SW 1271 (cell line): ENCODE measurements at regions not wholly inside any gene's neighbourhood (a gene's known extent, or its start where the extent isn't known, plus 50 kb on each side); places are given as distances from the start of the nearest gene placed in this dataset.

Experiments used
- DNase-seq, 2 experiments: peaks; one replicate each; lab custom pipeline; 2025; lab: John Stamatoyannopoulos, UW

DNA sequence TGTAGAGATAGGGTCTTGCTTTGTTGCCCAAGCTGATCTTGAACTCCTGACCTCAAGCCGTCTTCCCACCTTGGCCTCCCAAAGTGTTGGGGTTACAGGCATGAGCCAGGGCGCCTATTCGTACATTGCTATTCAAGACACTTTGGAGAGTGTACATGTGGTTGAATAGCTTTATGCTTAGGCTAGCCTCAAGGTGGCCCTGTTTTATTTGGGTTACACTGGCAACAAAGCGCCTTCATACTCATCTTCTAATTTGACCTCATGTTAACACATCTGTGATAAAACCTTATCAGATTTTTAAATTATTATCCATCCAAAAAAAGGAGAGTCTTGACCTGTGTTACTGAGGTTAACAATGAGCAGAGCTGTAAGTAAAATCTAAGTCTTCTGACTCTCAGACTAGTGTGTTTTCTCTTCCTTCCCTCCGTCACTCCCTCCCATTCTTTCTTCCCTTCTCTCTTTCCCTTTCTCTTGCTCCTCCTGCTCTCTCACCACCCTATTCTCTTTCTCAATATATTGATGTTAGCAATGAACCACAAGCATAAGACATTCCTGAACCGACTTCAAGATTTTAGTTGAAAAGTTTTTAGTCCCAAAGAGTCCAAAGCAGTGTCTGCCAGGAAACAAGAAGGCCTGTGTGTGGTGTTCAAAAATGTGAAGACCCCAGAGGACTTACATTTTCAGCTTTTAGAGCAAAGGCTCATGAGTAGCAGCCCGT lies 603.7 kb upstream of the CFAP20DC start:
- DNase-seq: no peak

GRCh38 chr3:59644479-59645402 lies 594.9 kb upstream of the CFAP20DC start:
- no peak for DNase-seq

- no peak for DNase-seq
These were observed 591.5 kb upstream of the CFAP20DC start for GRCh38 chr3:59641169-59641899.

- DNase-seq: no peak
These were observed 583.1 kb upstream of the CFAP20DC start for GRCh38 chr3:59632760-59633573.

DNA sequence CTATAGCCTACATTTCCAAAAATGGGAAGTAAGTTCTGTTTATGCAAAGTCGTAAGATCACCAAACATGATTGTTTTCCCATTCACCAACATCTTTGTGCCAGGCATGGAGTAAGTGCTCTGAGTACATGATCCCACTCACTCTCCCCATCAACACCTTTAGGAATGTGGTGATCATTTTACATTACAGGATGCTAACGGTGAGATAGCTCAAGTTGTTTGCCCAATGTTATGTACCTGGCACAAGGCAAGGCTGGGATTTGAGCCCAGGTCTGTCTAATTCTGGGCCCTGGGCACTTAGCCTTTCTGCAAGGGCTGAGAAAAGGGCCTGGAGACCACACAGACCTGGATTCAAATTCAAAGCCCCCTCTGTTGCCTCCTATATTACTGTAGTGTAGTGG lies 581.7 kb upstream of the CFAP20DC start:
- no peak for DNase-seq

GRCh38 chr3:59621037-59621436 lies 571.2 kb upstream of the CFAP20DC start:
- DNase-seq: no peak

GRCh38 chr3:59620325-59620724 lies 570.5 kb upstream of the CFAP20DC start:
- no peak for DNase-seq

DNA sequence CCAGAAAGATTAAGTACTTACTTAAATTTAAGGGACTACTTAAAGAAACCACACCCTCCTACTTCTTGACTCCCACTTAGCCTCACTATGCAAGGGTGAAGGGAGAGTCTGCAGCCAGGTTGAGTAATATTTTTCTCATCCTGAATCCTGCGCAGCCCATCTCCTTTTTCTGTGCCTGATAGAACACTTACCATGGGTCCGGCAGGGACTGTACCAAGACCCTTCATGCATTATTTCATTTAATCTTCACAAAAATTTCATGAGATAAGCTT lies 562.6 kb upstream of the CFAP20DC start:
- no peak for DNase-seq

- DNase-seq: no peak
These were observed 562.0 kb upstream of the CFAP20DC start for GRCh38 chr3:59611649-59612443.

- no peak for DNase-seq
These were observed 560.0 kb upstream of the CFAP20DC start for GRCh38 chr3:59609657-59610348.

DNA sequence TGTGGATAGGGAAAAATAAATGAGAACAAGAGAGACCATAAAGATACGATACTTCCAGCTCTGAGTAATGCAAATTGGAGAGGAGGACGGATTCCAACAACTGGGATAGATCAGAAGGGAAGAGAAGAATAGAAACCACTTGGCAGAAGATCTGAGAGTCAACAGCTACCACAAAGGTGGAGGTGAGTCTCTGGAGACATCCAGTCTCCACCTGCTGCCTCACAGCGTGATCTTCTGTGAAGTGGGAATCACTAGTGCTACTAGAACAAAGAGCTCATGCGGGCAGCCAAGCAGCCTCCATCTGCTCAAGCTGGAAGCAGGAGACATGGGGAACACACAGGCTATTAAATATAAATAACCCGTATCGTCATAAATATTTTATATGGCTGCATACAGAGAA lies 558.5 kb upstream of the CFAP20DC start:
- DNase-seq: no peak

DNA sequence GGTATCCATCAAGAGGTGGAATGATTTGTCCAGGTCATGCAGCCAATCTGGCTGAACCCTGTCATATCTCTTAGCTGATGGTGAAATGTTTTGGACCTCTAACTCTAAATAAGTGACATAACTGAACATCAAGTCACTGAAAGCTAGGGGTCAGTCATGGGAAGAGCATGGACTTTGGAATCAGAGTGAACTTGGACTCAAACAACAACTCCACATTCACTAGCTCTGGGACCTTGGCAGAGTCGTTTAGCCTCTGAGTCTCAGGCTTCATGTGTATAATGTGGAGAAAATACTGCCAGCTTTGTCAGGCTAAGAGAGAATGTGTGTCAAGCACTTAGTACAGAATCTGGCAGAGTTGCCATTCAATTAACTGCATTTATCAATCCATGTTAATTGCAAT lies 557.8 kb upstream of the CFAP20DC start:
- no peak for DNase-seq

- no peak for DNase-seq
These were observed 556.9 kb upstream of the CFAP20DC start for GRCh38 chr3:59606638-59607266.

DNA sequence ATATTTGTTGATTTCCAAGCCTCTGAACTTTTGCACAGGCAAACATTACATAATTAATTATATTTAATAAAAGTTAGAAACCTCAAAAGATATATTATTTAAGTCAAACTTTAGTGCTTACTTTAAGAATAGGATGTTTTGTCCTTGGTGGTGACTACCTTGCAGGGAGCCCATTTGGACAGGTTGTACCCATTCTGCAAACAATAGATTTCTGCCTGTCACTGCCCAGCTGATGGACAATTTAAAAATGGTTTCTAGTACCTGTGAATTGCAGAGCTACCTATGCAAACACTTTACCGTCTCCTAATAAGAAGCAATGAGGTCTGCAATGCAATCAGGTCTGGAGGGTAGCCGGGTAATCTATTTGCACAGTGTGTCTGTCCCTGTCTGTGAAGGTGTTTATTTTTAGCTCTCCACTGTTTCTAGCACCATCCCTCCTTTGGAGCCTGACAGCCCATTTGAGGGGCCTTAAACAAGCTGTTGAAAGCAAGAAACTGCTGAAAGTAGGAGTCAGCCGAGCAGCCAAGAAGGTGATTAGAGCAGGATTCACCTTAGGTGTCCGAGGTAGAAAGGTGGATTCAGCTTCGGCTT lies 556.2 kb upstream of the CFAP20DC start:
- no peak for DNase-seq

GRCh38 chr3:59605318-59605717 lies 555.5 kb upstream of the CFAP20DC start:
- DNase-seq: no peak

- DNase-seq: no peak
These were observed 551.7 kb upstream of the CFAP20DC start for GRCh38 chr3:59601486-59601885.

DNA sequence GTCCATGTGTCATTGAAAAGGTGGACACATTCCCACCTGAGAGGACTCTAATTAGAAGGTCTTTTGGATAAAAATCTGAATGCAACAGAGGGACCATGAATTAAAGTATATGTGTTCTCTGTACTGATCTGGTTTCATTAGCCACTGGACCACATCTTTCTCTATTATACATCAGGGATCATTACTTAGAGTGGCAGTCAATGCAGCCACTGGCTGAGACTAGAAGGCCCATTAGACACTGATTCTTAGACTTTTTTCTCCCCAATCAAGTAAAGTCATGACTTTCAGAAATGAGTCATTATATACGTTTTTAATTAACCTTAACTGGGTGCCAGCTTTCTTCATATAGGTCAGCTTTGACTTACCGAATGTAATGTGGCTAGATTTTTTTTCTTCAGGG lies 550.8 kb upstream of the CFAP20DC start:
- DNase-seq: no peak

DNA sequence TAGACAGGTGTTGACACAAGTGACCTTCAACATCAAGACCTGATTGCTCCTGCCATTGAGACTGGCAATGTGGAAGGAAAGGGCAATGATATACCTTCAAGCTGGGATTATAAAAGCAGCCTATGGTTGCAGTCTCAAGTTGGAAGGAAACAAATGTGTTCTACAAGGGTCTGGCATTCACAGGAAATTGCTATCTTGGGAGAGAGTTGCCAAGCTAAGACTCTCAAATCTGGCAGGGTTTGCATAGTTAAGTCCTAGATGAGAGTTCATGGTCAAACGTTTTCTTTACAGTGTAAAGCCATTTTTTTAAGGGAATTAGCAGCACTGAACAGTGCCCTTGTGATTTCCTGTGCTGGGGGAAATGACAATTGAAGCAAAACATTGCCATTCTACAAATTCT lies 546.9 kb upstream of the CFAP20DC start:
- DNase-seq: no peak

DNA sequence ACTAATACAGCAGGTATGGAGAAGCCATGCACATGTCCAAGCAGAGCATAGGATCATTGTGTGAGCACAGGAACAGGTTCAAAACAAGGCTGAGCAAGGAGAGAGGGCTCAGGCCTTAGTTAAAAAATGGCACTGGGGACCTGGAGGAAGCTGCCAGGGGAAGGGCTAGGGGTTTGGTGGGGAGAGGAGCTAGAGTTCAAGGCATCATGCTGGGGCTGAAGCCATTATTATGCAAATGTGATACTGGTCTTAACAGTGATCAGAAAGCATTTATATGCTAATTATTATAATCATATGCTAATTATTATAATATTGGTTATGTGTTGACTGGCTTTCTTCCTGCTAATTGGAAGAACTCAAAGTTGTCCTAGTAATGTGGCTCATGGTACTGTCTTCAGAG lies 546.0 kb upstream of the CFAP20DC start:
- no peak for DNase-seq

DNA sequence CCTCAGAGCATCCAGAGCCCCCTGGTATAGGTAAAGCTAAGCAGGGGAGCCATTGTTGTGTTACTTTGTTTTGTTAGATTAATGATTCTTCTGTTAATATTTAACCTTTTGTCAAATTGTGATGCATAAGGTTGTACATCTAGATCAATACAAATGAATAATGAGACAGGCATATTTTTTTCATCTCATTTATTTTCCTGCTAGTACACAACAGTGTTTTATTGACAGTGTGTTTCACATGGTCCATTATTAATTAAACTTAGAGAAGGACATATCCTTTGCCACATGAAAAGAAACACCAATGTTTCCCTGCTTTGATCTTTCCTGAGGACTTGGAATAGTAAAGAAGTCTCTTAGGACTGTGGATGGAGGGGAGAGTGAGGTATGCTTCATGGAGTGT lies 543.6 kb upstream of the CFAP20DC start:
- DNase-seq: no peak
